Gastroesophageal sphincter (tissue), 4 donors: ENCODE measurements at regions not wholly inside any gene's neighbourhood (a gene's known extent, or its start where the extent isn't known, plus 50 kb on each side); places are given as distances from the start of the nearest gene placed in this dataset.

ENCODE experiments used
- ATAC-seq: fragments of 150-250 bp; one replicate; pipeline ENCODE4 v1.9.1; 2016; ENCODE audit warnings: mild to moderate bottlenecking, moderate library complexity
- H3K27ac ChIP-seq, 4 donors: fragments of 200-600 bp; sonication (generic) in 3 of 4; 1 replicate in 3 of 4; 2 replicates in 1 of 4; pipeline ENCODE4 v1.5.1; 2016 to 2019
- H3K27me3 ChIP-seq: fragments of 200-600 bp; sonication (generic); one replicate; pipeline ENCODE4 v1.5.1; 2019
- H3K36me3 ChIP-seq, 2 donors: fragments of 200-600 bp; sonication (generic); one replicate each; pipeline ENCODE4 v1.5.1; 2019; ENCODE audit warnings: control low read depth in 1 of 2
- H3K4me1 ChIP-seq, 3 donors: fragments of 200-600 bp; sonication (generic); 1 replicate in 2 of 3; 2 replicates in 1 of 3; pipeline ENCODE4 v1.5.1; 2016 to 2019; ENCODE audit warnings: control low read depth in 2 of 3
- H3K4me3 ChIP-seq, 2 donors: fragments of 200-600 bp; sonication (generic); one replicate each; pipeline ENCODE4 v1.5.1; 2019; ENCODE audit warnings: mild to moderate bottlenecking in 1 of 2, moderate library complexity in 1 of 2
- H3K9me3 ChIP-seq, 3 donors: fragments of 200-600 bp; sonication (generic); one replicate each; pipeline ENCODE4 v1.5.1; 2017 to 2019; ENCODE audit warnings: control low read depth in 2 of 3
- EP300 ChIP-seq: sonication (generic); formaldehyde crosslinking; IDR thresholded peaks from one replicate; pipeline ENCODE4 v1.6.1; 2017; ENCODE audit warnings: antibody characterized with exemption, mild to moderate bottlenecking
- POLR2A ChIP-seq, 2 donors: fragments of 450-650 bp; IDR thresholded peaks; one replicate each; pipeline ENCODE4 v1.6.1; 2017; ENCODE audit warnings: antibody characterized with exemption in 2 of 2, mild to moderate bottlenecking in 2 of 2, moderate library complexity in 1 of 2
- POLR2AphosphoS5 ChIP-seq: sonication (generic); formaldehyde crosslinking; IDR thresholded peaks from one replicate; pipeline ENCODE4 v1.6.1; 2017; ENCODE audit warnings: antibody characterized with exemption
- WGBS, 2 donors: methylation state at CpG; one replicate each; pipeline ENCODE4 v1.1.5; 2018; ENCODE audit warnings: low coverage in 1 of 2; 5-methylcytosine and 5-hydroxymethylcytosine counted together
- TF ChIP-seq, protein P1 (sequence below), 4 experiments: fragments of 200-600 bp in 2 of 4; fragments of 450-650 bp in 2 of 4; sonication (generic) in 1 of 4; IDR thresholded peaks; one replicate each; pipeline ENCODE4 v1.5.1; 2017 to 2019; ENCODE audit warnings: antibody characterized with exemption in 4 of 4, mild to moderate bottlenecking in 2 of 4, moderate library complexity in 2 of 4

DNA sequence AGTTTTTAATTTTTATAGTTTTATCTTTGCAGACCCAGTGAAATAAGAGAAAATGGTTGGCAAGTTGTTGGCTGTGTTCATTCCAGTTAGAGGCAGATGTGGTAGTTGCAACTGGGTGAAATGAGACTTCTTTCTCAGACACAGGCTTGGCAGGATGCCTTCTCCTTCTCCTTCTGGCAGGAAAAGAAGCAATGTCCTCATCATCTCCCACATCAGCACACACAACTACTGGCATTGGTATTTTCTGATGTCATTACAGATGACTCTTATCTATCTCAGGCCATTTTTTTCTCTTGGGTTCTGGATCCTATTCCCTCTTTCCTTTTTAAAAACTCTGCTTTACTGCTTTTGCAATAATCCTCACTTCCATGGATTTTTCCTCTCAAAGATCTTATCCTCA is 103.3 kb upstream of the EDIL3 start:
- no peaks in the 10 kb centered on the region for H3K4me1 ChIP-seq
- H3K27ac ChIP-seq = no peak overlapping the region
- no peak overlapping the region for H3K4me3 ChIP-seq
- no peak for ATAC-seq
- H3K27me3 ChIP-seq = no peaks in the 10 kb centered on the region
- H3K9me3 ChIP-seq = no peaks in the 10 kb centered on the region
- no peaks in the 10 kb centered on the region for H3K36me3 ChIP-seq
- TF ChIP-seq, protein P1, sequence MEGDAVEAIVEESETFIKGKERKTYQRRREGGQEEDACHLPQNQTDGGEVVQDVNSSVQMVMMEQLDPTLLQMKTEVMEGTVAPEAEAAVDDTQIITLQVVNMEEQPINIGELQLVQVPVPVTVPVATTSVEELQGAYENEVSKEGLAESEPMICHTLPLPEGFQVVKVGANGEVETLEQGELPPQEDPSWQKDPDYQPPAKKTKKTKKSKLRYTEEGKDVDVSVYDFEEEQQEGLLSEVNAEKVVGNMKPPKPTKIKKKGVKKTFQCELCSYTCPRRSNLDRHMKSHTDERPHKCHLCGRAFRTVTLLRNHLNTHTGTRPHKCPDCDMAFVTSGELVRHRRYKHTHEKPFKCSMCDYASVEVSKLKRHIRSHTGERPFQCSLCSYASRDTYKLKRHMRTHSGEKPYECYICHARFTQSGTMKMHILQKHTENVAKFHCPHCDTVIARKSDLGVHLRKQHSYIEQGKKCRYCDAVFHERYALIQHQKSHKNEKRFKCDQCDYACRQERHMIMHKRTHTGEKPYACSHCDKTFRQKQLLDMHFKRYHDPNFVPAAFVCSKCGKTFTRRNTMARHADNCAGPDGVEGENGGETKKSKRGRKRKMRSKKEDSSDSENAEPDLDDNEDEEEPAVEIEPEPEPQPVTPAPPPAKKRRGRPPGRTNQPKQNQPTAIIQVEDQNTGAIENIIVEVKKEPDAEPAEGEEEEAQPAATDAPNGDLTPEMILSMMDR (IDR thresholded peaks at IDR 0.05) = no peak
- no peak for TF ChIP-seq POLR2AphosphoS5
- no peak for TF ChIP-seq POLR2A (IDR thresholded peaks at IDR 0.05)
- no peak for TF ChIP-seq EP300

DNA sequence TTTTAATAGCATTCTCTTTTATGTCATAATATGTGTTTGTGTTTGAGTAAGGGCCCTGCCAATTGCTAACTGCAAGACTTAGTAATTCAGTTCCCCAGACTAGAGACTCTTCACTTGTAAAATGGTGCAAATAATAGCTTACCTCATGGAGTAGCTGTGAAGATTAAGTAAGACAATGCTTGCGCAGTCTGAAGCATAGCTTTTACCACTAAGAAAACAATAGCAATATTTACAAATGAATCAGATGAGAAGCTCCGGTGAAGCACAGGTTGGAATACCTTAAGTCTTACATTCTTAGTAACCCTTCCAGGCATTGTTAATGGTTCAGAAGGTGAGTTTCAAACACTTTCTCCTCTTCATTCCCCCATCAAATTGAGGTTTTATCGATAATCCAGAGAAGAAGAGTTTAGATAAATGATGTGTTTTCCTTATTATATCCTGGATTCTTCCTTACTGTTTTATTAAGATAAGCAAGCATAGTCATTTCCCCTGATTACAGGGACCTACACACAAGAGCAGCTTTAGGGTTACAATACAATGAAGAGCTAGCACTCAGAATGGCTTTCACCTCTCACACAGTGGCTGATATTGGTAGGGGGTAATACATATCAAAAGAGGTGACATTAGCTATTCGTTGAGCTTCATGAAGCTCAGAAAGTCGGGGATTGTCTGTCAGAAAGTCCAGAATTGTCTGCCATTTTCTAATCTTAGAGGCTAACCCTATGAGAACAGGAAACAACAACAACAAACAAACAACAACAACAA is 96.4 kb upstream of the EDIL3 start:
- Histone ChIP-seq H3K4me3 (no peak overlapping the region), H3K4me1 (no peaks in the 10 kb centered on the region), H3K27me3 (no peaks in the 10 kb centered on the region), H3K9me3 (no peaks in the 10 kb centered on the region), H3K36me3 (no peaks in the 10 kb centered on the region), H3K27ac (no peak overlapping the region)
- TF ChIP-seq EP300 (no peak), POLR2A (IDR thresholded peaks at IDR 0.05) (no peak), POLR2AphosphoS5 (no peak)
- TF ChIP-seq, protein P1 (IDR thresholded peaks at IDR 0.05) = no peak
- ATAC-seq = no peak
- WGBS, 2 donors = 47 to 62% methylated on average over 4 to 5 of the region's 5 CpGs

DNA sequence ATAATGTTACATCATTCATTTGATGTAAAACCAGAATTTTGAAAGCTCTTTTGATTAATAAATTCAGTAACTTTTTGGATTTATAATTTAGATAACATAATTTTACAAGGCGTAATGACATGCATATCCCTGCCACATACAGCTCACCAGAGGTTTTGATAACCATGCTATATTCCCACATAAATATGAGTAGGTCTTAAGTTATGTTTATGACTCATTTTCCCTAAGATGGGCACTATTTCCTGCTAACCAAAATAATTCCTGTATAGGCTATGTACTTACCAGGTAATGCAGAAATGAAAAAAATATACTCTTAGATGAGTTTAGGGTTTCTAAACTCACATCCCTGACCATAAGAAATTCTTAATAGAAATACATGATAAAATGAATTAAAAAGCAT is 93.9 kb upstream of the EDIL3 start:
- H3K36me3 ChIP-seq = no peaks in the 10 kb centered on the region
- H3K27ac ChIP-seq = no peak overlapping the region
- WGBS, 2 donors = 89 to 100% methylated on average over 1 of the region's 1 CpG
- TF ChIP-seq EP300 (no peak), POLR2A (IDR thresholded peaks at IDR 0.05) (no peak)
- TF ChIP-seq, protein P1 (IDR thresholded peaks at IDR 0.05) = no peak
- H3K9me3 ChIP-seq = no peaks in the 10 kb centered on the region
- no peak overlapping the region for H3K4me3 ChIP-seq
- no peak for ATAC-seq
- no peaks in the 10 kb centered on the region for H3K27me3 ChIP-seq
- H3K4me1 ChIP-seq = no peaks in the 10 kb centered on the region

DNA sequence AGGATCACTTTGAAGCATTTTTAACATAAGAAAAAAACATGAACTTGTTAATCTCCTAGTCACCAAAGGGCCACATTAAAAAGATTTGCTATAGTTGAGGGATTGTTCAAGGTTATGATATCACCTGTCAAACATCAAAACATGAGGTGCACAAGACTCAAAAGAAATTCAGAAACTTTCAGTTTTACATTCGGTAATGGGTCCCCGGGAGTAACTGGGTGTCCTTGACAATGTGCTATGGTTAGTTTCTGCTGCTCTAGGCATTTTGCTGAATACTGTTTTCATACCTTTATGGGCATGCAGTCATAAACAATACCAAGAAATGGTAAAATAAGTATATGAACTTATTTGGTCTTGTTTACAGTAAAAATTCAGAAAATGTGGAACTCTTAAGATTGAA is 92.8 kb upstream of the EDIL3 start:
- no peaks in the 10 kb centered on the region for H3K36me3 ChIP-seq
- WGBS, 2 donors = 84 to 92% methylated on average over 2 of the region's 2 CpGs
- no peak overlapping the region for H3K4me3 ChIP-seq
- no peaks in the 10 kb centered on the region for H3K27me3 ChIP-seq
- no peaks in the 10 kb centered on the region for H3K9me3 ChIP-seq
- no peak overlapping the region for H3K27ac ChIP-seq
- no peaks in the 10 kb centered on the region for H3K4me1 ChIP-seq
- no peak for ATAC-seq
- TF ChIP-seq EP300 (no peak), POLR2AphosphoS5 (no peak)

DNA sequence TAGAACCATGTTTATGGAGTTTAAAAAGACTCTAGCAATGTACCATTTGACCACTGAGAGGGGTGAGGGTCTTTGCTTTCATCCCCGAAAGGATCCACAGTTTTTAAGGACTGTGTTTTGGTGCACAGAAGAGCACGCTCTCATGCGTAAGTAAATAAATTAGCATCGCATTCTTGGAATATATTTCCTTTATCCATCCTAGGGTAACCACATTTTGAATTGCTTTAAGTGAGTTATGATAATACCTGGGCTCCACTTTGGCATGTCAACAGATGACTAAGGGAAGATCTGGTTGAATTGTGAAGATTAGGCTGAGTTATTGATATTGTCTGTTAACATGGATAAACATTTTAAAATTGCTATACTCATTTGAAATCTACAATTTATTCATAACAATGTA is 89.4 kb upstream of the EDIL3 start:
- no peaks in the 10 kb centered on the region for H3K36me3 ChIP-seq
- TF ChIP-seq POLR2AphosphoS5 (no peak), EP300 (no peak), POLR2A (IDR thresholded peaks at IDR 0.05) (no peak)
- TF ChIP-seq, protein P1 (IDR thresholded peaks at IDR 0.05) = no peak
- H3K27ac ChIP-seq = no peak overlapping the region
- no peaks in the 10 kb centered on the region for H3K9me3 ChIP-seq
- no peaks in the 10 kb centered on the region for H3K27me3 ChIP-seq
- H3K4me3 ChIP-seq = no peak overlapping the region
- H3K4me1 ChIP-seq = no peaks in the 10 kb centered on the region
- 92 to 93% methylated on average over 4 of the region's 4 CpGs for WGBS, 2 donors
- no peak for ATAC-seq
